ENCODE measurements at regions not wholly inside any gene's neighbourhood (a gene's known extent, or its start where the extent isn't known, plus 50 kb on each side); places are given as distances from the start of the nearest gene placed in this dataset.

DNA sequence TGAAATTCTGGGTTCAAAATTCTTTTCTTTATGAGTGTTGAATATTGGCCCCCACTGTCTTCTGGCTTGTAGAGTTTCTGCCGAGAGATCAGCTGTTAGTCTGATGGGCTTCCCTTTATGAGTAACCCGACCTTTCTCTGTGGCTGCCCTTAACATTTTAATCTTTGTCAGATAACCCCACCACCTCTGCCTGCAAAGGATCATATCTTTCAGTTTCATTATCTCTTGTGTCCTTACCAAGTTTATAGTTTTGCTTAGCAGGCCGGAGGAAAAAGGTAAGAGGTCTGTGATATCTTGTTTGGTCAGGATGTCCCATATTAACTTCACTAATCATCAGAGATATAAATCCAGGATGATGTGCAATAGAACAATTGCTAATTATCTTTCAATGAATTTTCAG lies 970.2 kb upstream of the TYRP1 start:
- no peak for DNase-seq (ENCODE audit: low spot score)

DNA sequence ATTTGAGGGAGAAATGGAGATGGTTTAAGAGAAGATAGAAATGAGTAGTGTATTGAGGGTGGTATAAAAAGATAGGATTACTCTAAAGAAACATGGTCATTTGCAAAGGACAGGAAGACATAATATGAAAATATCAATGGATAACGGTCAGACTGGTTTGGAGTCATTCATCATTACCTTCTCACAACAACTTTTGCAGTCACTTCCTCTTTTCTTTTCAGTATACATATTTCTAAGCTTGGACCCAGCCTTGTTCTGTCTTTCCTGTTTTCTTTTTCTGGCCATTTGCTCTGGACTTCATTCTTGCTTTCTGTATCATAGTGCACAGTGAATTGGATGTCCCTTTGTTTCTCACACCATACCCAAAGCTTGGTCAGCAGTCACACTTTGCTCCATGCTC lies 966.5 kb upstream of the TYRP1 start:
- no peak for DNase-seq (ENCODE audit: low spot score)

DNA sequence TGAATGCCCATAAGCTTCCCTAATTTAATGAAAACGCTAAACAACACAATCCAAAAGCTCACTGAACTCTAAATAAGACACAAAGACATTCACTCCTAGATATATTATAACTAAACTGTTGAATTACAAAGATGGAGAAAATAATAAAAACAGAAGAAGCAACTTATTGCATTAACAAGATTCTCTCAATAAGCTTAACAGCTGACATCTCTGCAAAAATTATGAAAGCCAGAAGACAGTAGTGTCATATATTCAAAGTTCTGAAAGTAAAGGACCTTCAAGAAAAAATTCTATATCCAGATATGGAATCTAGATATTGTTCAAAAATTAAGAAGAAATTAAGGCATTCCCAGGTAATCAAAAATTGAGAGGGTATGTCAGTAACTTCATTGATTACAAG lies 957.8 kb upstream of the TYRP1 start:
- DNase-seq (ENCODE audit: low spot score) = no peak

DNA sequence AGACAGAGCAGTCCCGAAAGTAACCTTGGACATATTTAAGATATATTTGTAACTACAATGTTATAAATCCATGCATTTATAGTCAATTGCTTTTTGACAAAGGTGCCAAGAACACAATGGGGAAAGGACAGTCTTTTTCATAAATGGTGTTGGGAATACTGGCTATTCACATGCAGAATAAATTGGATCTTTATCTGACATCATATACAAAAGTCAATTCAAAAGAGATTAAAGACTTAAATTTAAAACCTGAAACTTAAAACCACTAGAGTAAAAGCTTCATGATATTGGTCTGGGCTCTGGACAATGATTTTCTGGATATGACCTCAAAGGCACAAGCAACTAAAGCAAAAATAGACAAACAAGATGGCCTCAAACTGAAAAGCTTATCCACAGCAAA lies 950.7 kb upstream of the TYRP1 start:
- no peak for DNase-seq (ENCODE audit: low spot score)

DNA sequence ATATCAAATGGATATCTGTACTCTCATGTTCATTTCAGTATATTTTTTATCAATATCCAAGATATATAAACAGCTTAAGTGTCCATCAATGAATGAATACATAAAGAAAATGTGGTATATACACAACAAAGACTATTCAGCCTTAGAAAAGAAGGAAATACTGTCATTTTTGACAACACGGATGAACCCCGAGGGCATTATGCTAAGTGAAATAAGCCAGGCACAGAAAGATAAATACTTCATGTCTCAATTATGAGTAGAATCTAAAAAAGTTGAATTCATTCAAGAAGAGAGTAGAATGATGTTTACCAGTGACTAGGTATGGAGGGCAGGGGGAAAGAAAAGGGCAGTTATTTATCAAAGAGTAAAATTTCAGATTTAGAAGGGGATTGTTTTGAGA lies 949.8 kb upstream of the TYRP1 start:
- no peak for DNase-seq (ENCODE audit: low spot score)

DNA sequence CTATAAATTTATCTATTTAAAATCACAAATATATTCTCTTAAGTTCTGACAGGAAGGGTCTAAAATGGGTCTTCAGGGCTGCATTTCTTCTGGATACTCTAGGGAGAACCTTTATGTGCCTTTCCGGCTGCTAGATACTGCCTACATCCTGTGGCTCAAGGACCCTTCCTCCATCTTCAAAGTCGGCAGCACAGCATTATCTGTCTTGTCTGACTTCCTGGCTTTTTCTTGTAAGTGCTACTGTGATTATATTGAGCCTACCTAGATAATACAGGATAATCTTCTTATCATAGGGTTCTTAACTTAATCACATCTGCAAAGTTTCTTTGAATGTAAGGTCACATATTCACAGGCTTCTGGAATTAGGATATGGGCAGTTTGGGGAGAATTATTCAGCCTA lies 943.8 kb upstream of the TYRP1 start:
- no peak for DNase-seq (ENCODE audit: low spot score)

DNA sequence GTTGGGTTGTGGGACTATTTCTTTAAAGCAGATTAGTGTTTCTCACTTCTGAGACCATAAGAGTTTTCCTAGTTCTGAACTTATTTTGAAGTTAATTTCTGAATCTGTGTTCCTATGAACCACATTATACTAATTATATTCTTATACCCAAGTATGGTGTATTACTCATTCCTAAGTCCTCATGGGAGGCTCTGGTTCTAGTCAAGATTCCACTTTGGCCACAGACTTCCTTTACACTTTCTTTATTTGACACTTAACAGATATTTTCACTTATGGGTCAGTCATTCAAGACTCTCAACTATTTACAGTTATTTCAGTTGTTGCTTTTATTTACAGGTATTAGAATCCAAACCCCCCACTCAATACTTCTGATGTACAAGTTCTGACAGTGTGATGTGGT lies 937.2 kb upstream of the TYRP1 start:
- DNase-seq (ENCODE audit: low spot score) = no peak

DNA sequence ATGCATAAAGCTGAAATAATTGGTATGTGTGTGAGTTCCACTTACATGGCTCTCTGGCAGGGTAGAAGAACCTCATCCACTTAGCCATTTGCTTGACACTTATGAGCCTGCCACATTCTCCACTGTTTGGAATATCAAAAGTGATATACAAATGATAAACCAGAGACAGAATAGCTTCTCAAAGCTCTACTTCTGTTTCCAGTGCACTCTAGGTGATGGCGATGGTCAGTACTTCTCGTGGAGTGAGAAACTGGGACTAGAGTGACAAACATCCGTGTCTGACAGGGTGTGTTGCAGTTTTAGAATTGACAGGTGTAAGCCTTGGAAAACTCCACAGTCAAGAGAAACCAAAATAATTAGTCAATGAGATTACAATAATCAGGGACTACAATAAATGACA lies 935.8 kb upstream of the TYRP1 start:
- DNase-seq (ENCODE audit: low spot score) = no peak

DNA sequence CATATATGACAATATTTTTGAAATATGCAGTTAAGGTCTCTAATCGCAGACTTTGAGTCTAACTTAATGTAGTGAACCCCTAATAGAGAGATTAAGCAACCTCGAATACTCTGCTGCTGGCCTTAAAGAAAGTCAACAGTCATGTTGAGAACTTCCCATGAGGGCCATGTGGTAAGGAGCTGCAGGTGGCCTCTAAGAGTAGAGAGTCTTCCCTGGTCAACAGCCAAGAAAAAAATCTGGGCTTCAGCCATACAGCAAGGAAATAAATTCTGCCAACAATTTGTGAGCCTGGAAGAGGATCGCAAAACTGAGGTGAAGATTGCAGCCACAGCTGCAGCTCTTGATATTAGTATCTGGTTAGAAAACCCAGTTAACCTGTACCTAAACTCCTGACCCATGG lies 935.2 kb upstream of the TYRP1 start:
- no peak for DNase-seq (ENCODE audit: low spot score)

DNA sequence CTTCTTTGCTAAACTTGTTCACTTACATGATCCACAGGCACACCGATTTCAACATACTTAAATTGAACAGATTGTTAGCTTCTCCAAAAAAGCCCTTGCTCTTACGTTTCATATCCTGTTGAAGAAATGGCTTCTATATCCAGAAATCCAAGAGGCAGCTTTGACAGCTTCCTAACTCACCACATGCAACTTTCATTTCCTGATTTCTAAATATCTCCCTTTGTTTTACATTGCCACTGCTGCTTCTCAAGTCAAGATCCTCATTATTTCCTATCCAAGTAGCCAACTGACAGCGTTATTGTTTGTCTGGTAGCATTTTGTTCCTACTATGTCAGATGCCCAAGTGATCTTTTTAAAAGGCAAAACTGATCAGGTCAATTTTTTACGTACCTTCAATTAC lies 913.2 kb upstream of the TYRP1 start:
- no peak for DNase-seq (ENCODE audit: low spot score)

DNA sequence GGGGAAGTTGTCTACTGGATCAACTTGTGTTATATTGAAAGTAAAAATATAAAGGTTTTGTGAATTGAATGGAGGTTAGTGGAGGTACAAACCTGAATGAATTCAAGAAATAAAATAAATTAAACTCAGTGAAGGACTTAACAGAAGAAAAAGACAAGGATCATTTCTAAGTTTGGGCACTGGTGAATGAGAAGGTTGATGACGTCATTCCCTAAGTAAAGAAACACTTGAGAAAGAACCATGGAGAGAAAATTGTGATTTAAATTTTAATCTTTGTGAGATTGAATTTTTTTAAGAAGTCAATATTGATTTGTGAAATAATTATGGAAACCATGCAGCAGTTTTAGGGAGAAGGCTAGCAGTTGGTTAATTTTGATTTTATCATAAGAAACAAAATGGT lies 900.3 kb upstream of the TYRP1 start:
- no peak for DNase-seq (ENCODE audit: low spot score)

DNA sequence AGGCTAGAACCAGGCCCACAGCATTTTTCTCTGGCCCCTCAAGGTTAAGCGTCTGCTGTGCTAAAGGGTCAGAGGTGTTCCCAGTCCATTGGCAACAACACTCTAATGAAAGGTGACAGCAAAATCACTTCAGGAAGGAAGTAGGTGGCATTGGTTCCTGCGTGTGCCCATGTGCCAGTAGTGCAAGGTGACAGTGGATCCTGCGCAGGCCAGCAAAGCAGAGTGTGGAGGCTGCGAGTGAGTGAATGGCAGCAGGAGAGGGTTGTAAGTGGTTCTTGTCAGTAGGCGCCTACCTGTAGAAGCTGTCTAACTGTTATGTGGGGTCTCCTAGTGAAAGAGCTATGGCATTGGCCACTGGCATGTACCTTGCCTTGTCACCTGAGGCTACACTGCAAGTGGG lies 898.2 kb upstream of the TYRP1 start:
- no peak for DNase-seq (ENCODE audit: low spot score)

DNA sequence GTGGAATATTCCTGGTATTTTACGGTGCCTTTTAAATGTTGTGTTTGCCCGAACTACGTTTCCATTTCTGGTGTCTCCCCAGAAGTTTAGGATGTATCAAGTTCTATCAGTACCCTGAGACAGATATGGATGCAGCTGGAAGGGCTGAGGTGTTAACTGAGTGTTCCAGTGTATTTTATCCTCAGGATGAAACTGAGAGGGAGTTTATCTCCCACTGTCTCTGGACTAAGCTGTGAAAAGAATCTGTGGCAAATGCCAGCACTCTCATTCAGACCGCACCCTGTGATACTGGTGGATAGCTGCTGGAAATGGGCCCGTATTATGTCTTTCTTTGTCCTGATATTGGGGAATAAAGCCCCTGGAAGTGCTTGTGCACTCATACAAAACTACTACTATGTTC lies 887.2 kb upstream of the TYRP1 start:
- DNase-seq (ENCODE audit: low spot score) = no peak

DNA sequence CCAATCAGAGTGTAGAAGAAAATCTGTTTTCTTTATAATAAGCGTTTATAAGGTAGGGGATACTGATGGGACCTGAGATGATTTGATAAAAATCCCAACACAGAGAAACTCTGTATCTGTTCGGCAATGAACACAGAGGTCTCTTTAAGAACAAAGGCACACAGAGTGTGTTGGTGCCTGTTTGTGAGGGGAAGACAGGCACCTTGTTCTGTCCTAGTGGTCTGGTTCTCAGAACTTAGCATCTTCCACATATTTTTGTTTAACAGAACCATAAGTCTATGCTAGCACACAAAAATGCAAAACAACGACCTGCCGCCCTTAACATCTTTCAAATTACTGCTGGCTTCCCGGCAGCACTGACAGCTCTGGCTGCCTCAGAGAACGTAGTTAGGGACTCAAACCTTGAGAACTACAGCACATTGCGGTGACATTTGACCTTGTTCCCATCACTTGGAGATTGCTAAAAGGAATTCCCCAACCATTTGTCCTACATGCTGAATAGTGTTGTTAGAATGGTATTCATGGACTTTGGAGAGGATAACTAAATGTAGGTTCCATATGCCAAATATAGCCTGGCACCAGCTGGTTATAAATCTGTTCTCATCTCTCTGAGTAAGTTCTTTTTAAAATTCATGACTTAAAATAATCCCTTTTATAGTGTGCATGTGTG lies 871.7 kb upstream of the TYRP1 start:
- no peak for DNase-seq (ENCODE audit: low spot score)

DNA sequence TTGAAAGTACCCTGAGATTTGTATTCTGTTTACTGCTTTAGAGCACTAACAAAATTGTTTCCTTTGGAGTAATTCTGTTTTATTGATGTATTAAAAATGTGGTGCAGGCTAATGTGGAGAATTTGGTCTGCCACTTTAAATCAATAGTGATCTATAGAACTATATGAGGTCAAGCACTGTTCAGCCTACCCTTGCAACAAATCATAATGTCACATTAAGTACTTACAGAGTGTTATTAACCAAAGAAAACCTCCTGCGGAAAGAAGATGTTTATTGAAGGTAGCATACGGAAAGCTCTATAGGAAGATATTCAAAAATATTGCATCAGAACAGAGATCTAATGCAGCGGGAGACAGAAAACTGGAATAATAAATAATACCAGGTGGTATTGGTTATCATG lies 865.0 kb upstream of the TYRP1 start:
- DNase-seq (ENCODE audit: low spot score) = no peak

DNA sequence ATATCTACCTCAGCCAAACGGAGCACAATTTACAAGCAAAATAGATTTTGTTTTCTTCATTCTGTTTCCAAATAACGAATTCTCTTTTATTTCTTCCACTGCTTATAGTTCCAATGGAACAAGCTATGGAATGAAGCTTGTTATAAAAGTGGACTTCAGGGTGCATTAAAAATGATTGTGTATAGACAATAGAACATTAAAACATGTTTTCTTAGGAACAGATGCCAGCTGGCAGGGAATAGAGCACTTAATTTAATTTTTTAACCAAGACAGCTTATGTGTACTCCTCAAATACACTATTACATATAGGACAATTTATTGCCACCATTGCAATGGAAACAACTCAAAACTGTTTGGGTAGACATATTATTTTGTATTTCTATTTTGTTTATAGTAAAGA lies 860.1 kb upstream of the TYRP1 start:
- no peak for DNase-seq (ENCODE audit: low spot score)

DNA sequence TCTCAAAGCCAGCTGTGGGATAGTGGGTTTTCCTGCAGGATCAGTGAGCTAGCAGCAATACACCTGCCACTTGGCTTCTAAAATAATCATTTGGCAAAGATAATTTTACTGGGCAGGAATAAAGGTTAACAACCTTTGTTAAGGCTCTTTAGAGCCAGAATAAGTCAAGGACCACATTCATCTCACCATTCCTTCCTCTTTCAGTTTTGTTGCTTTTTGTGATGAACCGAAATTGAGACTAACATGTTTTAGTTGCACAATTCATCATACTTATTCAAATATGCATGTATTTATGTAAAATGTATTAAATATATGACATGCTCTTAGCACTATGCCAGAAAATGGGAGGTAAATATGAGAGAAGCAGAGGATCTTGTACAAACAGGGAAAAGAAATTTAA lies 824.4 kb upstream of the TYRP1 start:
- DNase-seq (ENCODE audit: low spot score) = no peak

DNA sequence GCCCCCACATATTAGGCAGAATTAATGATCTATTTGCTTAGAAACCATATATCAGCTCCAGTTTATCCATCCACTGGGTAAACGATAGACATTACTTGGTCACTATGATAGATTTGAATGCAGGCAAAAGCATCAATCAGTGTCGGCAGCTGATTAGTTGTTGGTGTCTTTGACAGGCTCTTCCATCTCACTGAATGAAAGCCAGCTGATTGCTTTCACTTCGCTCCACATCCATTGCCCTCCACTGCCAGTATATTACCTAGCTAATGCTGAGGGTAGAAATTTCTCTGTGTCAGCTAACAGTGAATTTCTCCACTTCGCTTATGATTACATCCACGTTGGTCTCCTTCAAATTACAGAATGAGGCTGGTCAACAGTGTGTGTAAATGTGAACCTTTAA lies 821.3 kb upstream of the TYRP1 start:
- DNase-seq (ENCODE audit: low spot score) = no peak

DNA sequence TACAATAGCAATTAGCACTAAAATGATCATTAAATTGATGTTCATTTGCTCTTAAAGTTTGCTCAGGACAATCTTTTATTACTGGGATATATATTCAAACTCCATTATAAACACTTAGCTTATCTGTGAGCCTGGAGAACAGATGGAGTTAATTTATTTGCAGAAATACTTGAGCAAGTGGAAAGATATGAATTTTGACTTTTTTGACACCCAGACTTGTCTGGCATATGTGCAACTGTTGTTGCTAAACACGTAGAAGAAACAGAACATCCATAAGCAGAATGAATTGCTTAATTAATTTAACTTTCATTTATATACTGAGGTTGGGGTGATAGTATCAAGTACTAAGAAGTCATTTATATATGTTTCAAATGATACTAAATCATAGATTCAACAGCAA lies 820.7 kb upstream of the TYRP1 start:
- no peak for DNase-seq (ENCODE audit: low spot score)

DNA sequence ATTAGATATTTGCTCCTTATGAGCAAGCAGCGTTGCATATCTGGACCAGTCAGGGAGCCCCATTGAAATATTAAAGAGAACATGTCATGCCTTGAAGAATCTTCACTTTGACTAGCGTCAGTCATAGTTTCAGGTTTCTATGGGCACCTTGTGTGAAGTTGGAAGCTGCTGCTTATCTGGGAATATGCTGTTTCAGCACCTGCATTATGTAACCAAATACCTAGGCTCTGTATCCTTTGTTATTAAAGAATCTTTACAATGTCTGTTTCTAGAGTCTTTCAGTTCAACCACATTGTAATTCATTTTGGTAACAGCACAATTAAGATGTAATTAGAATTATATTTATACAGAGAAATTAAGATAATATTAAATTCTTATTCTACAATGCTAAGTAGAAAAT lies 818.8 kb upstream of the TYRP1 start:
- no peak for DNase-seq (ENCODE audit: low spot score)

DNA sequence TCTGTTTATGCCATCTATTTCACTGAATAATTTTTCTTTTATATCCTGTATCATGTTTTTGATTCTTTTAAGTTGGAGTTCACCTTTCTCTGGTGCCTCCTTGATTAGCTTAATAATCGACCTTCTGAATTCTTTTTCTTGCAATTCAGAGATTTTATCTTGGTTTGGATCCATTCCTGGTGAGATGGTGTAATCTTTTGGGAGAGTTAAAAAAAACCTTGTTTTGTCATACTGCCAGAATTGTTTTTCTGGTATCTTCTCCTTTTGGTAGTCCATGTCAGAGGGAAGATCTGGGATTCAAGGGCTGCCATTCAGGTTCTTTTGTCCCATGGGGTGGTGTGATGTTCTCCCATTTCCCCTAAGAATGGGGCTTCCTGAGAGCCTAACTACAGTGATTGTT lies 800.8 kb upstream of the TYRP1 start:
- no peak for DNase-seq (ENCODE audit: low spot score)

DNA sequence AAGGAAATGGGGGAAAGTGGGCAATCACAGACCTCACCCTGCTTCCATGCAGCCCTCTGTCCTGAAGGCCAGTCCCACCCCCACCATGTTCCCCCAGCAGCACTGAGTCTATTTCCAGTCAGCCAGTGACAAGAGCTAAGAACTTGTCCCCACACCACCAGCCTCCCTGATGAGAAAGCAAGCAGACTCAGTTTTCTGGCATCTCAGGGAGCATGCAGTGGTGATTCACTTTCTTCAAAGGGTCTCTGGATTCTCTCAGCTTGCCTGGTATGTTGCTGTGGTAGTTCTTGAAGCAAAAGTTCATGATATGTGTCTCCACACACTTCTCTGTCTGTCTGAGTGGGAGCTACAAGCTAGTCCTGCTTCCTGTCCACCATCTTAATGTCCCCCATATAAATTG lies 799.9 kb upstream of the TYRP1 start:
- no peak for DNase-seq (ENCODE audit: low spot score)

DNA sequence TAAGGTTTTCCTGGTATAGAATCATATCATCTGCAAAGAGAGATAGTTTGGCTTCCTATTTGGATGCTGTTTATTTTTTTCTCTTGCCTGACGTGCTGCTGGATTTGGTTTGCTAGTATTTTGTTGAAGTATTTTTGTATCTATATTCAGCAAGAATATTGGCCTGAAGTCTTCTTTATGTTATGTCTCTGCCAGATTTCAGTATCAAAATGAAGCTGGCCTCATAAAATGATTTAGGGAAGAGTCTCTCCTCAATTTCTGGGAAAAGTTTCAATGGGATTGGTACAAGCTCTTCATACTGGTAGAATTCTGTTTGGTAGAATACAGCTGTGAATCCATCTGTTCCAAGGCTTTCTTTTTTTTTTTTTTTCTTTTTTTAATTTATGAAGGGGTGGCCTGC lies 799.0 kb upstream of the TYRP1 start:
- no peak for DNase-seq (ENCODE audit: low spot score)

DNA sequence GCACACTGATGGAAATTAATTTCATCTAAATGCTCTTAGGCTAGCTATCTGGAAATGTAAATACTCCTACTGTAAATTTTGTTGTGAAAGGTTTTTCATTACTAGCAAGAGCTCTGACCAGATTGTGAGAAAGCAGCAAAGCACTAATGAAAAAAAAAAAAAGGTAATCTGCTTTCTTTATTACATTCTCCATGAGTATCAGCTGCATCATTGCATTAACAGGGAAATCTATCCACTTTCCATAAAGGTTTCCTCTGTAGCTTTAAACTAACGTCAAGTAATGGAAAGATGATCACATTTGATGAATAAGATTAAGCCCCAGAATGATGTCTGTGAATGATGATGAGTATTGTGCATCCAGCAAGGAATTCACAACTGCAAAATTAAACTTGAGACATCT lies 790.6 kb upstream of the TYRP1 start:
- no peak for DNase-seq (ENCODE audit: low spot score)

DNA sequence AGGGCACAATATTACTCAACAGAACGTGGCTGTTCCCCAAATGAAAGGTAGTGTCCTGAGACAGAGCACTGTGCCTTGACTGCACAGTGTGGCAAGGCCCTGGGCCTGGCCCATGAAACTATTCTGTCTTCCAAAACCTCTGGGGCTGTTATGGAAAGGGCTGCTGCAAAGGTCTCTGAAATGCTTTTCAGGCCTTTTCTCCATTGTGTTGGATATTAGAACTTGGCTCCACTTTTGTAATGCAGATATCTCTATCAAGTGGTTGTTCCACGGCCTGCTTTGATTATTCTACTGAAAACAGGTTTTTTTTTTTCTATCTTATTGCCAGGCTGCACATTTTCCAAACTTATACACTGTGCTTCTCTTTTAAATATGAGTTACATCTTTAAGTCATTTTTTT lies 777.5 kb upstream of the TYRP1 start:
- no peak for DNase-seq (ENCODE audit: low spot score)

Measured in HuH-7 (cell line).